Fibroblast of villous mesenchyme (primary cell): ENCODE measurements at regions not wholly inside any gene's neighbourhood (a gene's known extent, or its start where the extent isn't known, plus 50 kb on each side); places are given as distances from the start of the nearest gene placed in this dataset.
A peak's percentile ranks its signal among the peaks of the same experiment; 100 is the strongest.

ENCODE experiments used
- DNase-seq: peaks from one replicate; pipeline ENCODE4 v3.0.0-alpha.2; 2010; ENCODE audit warnings: low read depth
- H3K4me3 ChIP-seq: 2 replicates; pipeline ENCODE4 v1.5.1; 2011; ENCODE audit warnings: low read depth, mild to moderate bottlenecking, low read length
- CTCF ChIP-seq: IDR thresholded peaks from 2 replicates; pipeline ENCODE4 v1.5.1; 2012; ENCODE audit warnings: low read depth, mild to moderate bottlenecking, low read length; ENCODE audit not compliant: insufficient read depth

- no peak for DNase-seq
- no peak for TF ChIP-seq CTCF
- H3K4me3 ChIP-seq, result no peak overlapping the region
Observed at GRCh38 chr5:74544811-74545210, 95.7 kb downstream of the ENC1 start.

GRCh38 chr5:74543162-74543995 is 97.1 kb downstream of the ENC1 start:
- TF ChIP-seq CTCF, result no peak
- peak overlapping the region; percentile 3 for H3K4me3 ChIP-seq
- peak; percentile 81 for DNase-seq

GRCh38 chr5:74542482-74542881 is 98.0 kb downstream of the ENC1 start:
- no peak overlapping the region for H3K4me3 ChIP-seq
- no peak for TF ChIP-seq CTCF
- DNase-seq, result peak; percentile 9

DNA sequence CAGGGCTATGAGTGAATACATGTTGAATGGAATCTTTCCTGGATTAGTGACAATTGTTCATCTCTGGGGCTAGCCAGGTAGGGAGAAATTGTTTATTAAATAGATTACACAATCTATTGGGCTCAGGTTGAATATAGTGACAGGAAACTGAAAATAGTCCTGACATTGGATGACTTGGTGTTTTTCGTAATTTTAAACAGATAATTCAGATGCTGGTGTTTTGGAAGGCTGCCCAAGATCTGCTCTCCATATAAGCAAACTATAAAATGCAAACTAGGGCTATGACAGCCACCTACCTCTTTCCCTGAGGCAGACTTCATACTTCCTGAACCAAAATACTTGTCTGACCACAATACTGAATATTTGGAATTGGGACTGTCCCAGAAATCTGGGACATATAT is 99.1 kb downstream of the ENC1 start:
- TF ChIP-seq CTCF, result no peak
- no peak overlapping the region for H3K4me3 ChIP-seq
- DNase-seq, result peak; percentile 79

GRCh38 chr5:74540622-74541021 is 99.9 kb downstream of the ENC1 start:
- H3K4me3 ChIP-seq, result no peak overlapping the region
- DNase-seq, result peak; percentile 8
- no peak for TF ChIP-seq CTCF

DNA sequence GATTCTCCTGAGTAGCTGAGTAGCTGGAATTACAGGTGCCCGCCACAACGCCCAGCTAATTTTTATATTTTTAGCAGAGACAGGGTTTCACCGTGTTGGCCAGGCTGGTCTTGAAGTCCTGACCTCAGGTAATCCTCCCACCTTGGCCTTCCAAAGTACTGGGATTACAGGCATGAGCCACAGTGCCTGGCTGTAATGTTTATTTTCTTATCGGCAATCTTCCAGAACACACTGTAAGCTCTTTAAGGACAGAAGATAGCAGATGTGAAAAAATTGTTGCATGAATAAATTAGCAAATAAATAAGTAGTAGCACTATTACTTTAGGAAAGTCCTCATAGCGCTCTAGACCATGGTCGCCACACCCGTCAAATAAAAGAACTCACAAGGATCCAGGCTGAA is 100.5 kb downstream of the ENC1 start:
- no peak overlapping the region for H3K4me3 ChIP-seq
- no peak for TF ChIP-seq CTCF
- DNase-seq, result peak; percentile 8
